ENCODE measurements at regions not wholly inside any gene's neighbourhood (a gene's known extent, or its start where the extent isn't known, plus 50 kb on each side); places are given as distances from the start of the nearest gene placed in this dataset.

DNA sequence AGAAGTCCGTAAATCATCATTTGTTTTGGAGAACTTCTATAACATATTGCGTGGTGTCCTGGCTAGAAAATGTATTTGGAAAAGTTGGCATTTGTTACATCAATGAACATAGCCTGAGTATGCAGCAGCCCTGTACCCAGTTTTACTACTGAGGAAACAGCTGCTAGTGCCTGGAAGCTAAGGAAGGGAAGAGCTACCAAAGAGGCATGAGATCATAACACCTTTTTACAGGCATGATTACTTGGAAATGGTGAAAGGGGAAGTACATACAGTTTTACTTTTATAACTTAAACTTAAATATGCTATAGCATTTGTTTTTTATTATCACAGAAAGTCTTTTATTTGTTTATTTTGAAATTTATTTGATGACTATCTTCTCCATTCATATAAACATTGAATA lies 128.4 kb upstream of the MC4R start:
- Histone ChIP-seq H3K9ac (no peak overlapping the region), H3K4me3 (no peak overlapping the region), H3K27me3 (no peaks in the 10 kb centered on the region), H3K27ac (no peak overlapping the region), H3K4me2 (no peak overlapping the region), H3K9me3 (no peaks in the 10 kb centered on the region), H3K36me3 (no peaks in the 10 kb centered on the region), H3K4me1 (no peaks in the 10 kb centered on the region), H4K20me1 (no peaks in the 10 kb centered on the region)
- no peak for TF ChIP-seq Cebpa-rat (IDR thresholded peaks at IDR 0.05)

GRCh38 chr18:60502591-60502990 lies 130.0 kb upstream of the MC4R start:
- Histone ChIP-seq H3K27me3 (no peaks in the 10 kb centered on the region), H3K4me2 (no peak overlapping the region), H3K9ac (no peak overlapping the region), H3K4me1 (no peaks in the 10 kb centered on the region), H3K27ac (no peak overlapping the region), H3K9me3 (no peaks in the 10 kb centered on the region), H4K20me1 (no peaks in the 10 kb centered on the region), H3K36me3 (no peaks in the 10 kb centered on the region), H3K4me3 (no peak overlapping the region)
- no peak for TF ChIP-seq Cebpa-rat (IDR thresholded peaks at IDR 0.05)

- no peaks in the 10 kb centered on the region for H3K9me3 ChIP-seq
- H3K4me1 ChIP-seq, result no peaks in the 10 kb centered on the region
- H4K20me1 ChIP-seq, result no peaks in the 10 kb centered on the region
- no peak overlapping the region for H3K27ac ChIP-seq
- no peaks in the 10 kb centered on the region for H3K27me3 ChIP-seq
- H3K36me3 ChIP-seq, result no peaks in the 10 kb centered on the region
- no peak overlapping the region for H3K4me3 ChIP-seq
- H3K9ac ChIP-seq, result no peak overlapping the region
- no peak for TF ChIP-seq Cebpa-rat (IDR thresholded peaks at IDR 0.05)
- H3K4me2 ChIP-seq, result no peak overlapping the region
Observed at GRCh38 chr18:60503199-60503598, 130.6 kb upstream of the MC4R start.

DNA sequence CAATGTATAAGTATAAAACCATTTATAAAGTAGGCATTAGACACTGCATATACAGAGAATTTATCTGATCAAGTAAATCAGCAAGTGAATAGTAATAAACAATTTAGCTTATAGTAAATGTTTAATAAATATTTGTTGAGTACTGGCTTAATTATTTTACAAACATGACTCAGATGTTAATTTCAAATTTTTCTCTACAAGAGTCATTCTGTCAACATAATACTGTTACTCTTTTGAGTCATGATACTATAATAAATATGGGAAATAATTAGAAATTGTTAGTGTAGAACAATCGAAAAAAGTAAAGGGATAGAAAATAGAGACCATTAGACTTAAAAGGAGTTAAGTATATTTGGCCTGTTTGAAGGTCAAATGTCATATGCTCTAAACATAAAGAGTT lies 133.6 kb upstream of the MC4R start:
- Histone ChIP-seq H3K9me3 (no peaks in the 10 kb centered on the region), H3K4me3 (no peak overlapping the region), H3K9ac (no peak overlapping the region), H3K27me3 (no peaks in the 10 kb centered on the region), H3K27ac (no peak overlapping the region), H3K4me2 (no peak overlapping the region), H3K4me1 (no peaks in the 10 kb centered on the region), H4K20me1 (no peaks in the 10 kb centered on the region), H3K36me3 (no peaks in the 10 kb centered on the region)
- TF ChIP-seq Cebpa-rat (IDR thresholded peaks at IDR 0.05), result no peak

DNA sequence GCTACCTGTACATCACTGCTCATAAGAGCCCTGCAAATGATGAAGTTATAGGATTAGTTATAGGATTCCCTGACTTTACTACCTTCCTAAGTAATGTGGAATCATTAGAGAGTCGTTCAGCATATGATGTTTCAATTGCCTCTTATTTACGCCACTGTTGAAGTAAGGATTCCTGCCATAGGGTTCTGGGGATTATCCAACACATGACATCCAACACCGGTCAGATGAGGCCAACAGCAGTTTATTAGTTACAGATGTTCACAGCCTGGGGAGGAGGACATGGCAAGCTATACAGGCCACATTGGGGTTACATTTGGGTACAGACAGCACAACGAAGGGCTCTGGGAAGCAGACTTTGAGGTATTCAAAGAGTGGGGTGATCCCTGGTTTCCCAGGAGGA lies 134.1 kb upstream of the MC4R start:
- Histone ChIP-seq H3K27me3 (no peaks in the 10 kb centered on the region), H3K27ac (no peak overlapping the region), H3K4me2 (no peak overlapping the region), H3K36me3 (no peaks in the 10 kb centered on the region), H3K4me3 (no peak overlapping the region), H3K4me1 (no peaks in the 10 kb centered on the region), H3K9ac (no peak overlapping the region), H4K20me1 (no peaks in the 10 kb centered on the region), H3K9me3 (no peaks in the 10 kb centered on the region)
- TF ChIP-seq Cebpa-rat (IDR thresholded peaks at IDR 0.05), result no peak

DNA sequence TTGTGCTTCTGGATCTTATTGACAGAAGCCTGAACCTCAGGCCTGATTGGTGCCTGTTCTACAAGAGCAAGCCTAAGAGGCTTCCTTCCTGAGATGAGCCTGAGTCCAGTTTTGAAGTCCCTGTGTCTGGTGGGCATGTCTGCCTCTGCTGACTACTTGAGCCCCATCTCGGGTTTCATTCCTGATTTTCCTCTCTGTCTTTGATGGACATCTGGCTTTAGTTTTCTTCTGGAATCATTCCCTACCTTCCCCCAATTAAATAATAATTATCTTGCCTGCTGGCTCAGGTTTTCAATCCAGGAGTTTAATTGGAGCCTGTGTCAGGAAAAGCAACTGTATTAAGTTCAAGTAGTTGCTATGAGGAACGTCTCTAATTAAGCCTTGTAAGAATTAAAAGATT lies 135.5 kb upstream of the MC4R start:
- H4K20me1 ChIP-seq, result no peaks in the 10 kb centered on the region
- H3K9ac ChIP-seq, result no peak overlapping the region
- H3K27me3 ChIP-seq, result no peaks in the 10 kb centered on the region
- H3K4me1 ChIP-seq, result no peaks in the 10 kb centered on the region
- no peaks in the 10 kb centered on the region for H3K36me3 ChIP-seq
- no peaks in the 10 kb centered on the region for H3K9me3 ChIP-seq
- H3K27ac ChIP-seq, result no peak overlapping the region
- no peak overlapping the region for H3K4me3 ChIP-seq
- no peak overlapping the region for H3K4me2 ChIP-seq
- no peak for TF ChIP-seq Cebpa-rat (IDR thresholded peaks at IDR 0.05)

GRCh38 chr18:60534538-60534937 lies 162.0 kb upstream of the MC4R start:
- no peak overlapping the region for H3K4me3 ChIP-seq
- H3K4me1 ChIP-seq, result no peaks in the 10 kb centered on the region
- TF ChIP-seq Cebpa-rat (IDR thresholded peaks at IDR 0.05), result no peak
- H3K9ac ChIP-seq, result no peak overlapping the region
- H3K27ac ChIP-seq, result no peak overlapping the region
- no peaks in the 10 kb centered on the region for H3K36me3 ChIP-seq
- H4K20me1 ChIP-seq, result no peaks in the 10 kb centered on the region
- H3K27me3 ChIP-seq, result no peaks in the 10 kb centered on the region
- no peak overlapping the region for H3K4me2 ChIP-seq
- no peaks in the 10 kb centered on the region for H3K9me3 ChIP-seq

- H3K4me2 ChIP-seq, result no peak overlapping the region
- H3K36me3 ChIP-seq, result no peaks in the 10 kb centered on the region
- TF ChIP-seq Cebpa-rat (IDR thresholded peaks at IDR 0.05), result no peak
- H3K27ac ChIP-seq, result no peak overlapping the region
- no peaks in the 10 kb centered on the region for H3K27me3 ChIP-seq
- no peaks in the 10 kb centered on the region for H3K4me1 ChIP-seq
- no peaks in the 10 kb centered on the region for H3K9me3 ChIP-seq
- no peak overlapping the region for H3K4me3 ChIP-seq
- no peak overlapping the region for H3K9ac ChIP-seq
- H4K20me1 ChIP-seq, result no peaks in the 10 kb centered on the region
Observed at GRCh38 chr18:60537074-60537473, 164.5 kb upstream of the MC4R start.

DNA sequence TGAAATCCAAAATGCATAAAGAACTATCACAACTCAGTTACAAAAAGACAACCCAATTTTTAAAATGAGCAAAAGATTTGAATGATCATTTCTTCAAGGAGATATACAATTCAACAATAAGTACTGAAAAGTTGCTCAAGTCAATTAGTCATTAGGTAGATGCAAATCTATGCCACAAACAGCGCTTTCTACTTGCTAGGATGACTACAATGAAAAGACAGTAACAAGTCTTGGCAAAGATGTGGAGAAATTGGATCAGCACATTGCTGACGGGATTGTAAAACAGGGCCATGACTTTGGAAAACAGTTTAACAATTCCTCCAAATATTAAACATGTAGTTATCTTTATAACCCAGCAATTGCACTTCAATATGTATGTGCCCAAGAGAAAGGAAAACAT lies 166.3 kb upstream of the MC4R start:
- Histone ChIP-seq H3K9me3 (no peaks in the 10 kb centered on the region), H3K4me2 (no peak overlapping the region), H4K20me1 (no peaks in the 10 kb centered on the region), H3K27ac (no peak overlapping the region), H3K4me3 (no peak overlapping the region), H3K27me3 (no peaks in the 10 kb centered on the region), H3K4me1 (no peaks in the 10 kb centered on the region; the same call in 1 of the 2 replicates), H3K9ac (no peak overlapping the region), H3K36me3 (no peaks in the 10 kb centered on the region)
- TF ChIP-seq Cebpa-rat (IDR thresholded peaks at IDR 0.05), result no peak

DNA sequence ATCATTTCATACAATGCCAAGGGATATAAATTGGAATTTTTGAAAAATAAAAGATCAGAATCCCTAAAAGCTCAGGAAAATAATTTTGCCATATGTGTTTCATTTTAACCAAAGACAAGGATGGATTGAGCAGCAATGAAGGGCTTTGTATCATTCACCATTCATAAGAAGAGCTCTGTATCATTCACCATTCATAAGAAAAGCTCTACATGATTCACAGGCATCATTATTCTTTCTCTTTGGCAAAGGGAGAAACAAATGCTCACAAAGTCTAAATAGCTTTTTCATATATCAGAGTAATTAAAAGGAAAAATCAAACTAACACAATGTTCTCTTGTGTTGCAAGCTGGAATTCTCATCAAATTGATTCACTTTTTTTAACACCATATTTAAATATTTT lies 169.1 kb upstream of the MC4R start:
- no peak for TF ChIP-seq Cebpa-rat (IDR thresholded peaks at IDR 0.05)
- Histone ChIP-seq H4K20me1 (no peaks in the 10 kb centered on the region), H3K9ac (no peak overlapping the region), H3K27me3 (no peaks in the 10 kb centered on the region), H3K36me3 (no peaks in the 10 kb centered on the region), H3K9me3 (no peaks in the 10 kb centered on the region), H3K27ac (no peak overlapping the region), H3K4me1 (no peaks in the 10 kb centered on the region; the same call in 1 of the 2 replicates), H3K4me2 (no peak overlapping the region), H3K4me3 (no peak overlapping the region)

DNA sequence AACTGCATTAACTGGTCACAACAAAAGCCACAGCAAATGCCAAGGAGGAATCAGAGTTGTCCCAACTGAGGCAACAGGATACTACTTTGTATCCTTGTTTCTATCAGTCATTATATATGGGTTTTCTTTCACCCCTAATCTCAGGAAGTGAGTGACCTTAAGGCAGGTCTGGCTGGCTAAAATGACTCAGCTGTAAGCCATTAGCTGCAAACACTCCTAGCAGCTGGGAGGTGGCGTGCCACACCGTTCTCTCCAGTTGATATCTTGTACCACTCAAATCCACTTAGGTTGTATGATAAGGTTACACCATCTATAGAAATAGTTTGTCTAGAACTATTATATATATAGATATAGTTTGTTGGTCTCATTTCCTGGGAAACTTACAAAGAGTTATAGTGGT lies 171.1 kb upstream of the MC4R start:
- Histone ChIP-seq H3K27ac (no peak overlapping the region), H3K4me2 (no peak overlapping the region), H3K36me3 (no peaks in the 10 kb centered on the region), H3K9ac (no peak overlapping the region), H4K20me1 (no peaks in the 10 kb centered on the region), H3K27me3 (no peaks in the 10 kb centered on the region), H3K9me3 (no peaks in the 10 kb centered on the region), H3K4me3 (no peak overlapping the region), H3K4me1 (no peaks in the 10 kb centered on the region; the same call in 1 of the 2 replicates)
- no peak for TF ChIP-seq Cebpa-rat (IDR thresholded peaks at IDR 0.05)
